ENCODE measurements at regions not wholly inside any gene's neighbourhood (a gene's known extent, or its start where the extent isn't known, plus 50 kb on each side); places are given as distances from the start of the nearest gene placed in this dataset.

DNA sequence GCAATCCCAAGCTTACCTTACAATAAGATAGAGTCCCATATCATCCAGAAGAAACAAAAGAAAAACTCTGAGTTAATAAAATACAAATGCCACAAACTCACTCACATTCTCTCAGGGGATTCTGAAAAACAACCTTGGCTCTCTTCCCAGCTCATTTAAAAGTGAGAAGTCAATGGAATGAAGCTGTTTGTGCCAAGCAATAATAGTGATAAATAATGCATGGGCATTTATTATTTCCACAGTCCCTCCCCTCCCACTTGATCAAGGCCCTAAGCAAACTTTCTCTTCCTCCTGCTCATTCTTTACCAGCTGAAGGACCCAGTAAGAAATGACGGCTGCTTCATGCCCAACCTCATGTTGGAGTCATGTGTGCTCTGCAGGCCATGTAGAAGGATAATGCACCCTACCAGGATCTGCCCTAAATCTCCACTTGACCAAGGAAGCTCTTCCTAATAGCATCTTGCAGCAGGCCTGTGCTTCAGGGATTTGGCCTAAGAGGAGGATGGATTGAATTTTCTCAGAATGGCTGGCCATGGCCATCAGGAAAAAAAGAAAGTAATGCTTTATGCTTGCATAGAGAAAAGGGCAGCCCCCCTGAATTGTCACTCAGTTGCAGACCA is 451.3 kb downstream of the GPAM start:
- DNase-seq (ENCODE audit: low spot score): no peak
- Mint-ChIP-seq H3K27me3 (ENCODE audit: low read depth) (no peaks in the 10 kb centered on the region), H3K4me1 (ENCODE audit: low read depth) (no peaks in the 10 kb centered on the region), H3K27ac (no peak overlapping the region), H3K9me3 (no peaks in the 10 kb centered on the region), H3K36me3 (ENCODE audit: low read depth) (no peaks in the 10 kb centered on the region), H3K4me3 (ENCODE audit: low read depth) (no peak overlapping the region)
- intact Hi-C loops (cut with micrococcal nuclease): no loop called here

DNA sequence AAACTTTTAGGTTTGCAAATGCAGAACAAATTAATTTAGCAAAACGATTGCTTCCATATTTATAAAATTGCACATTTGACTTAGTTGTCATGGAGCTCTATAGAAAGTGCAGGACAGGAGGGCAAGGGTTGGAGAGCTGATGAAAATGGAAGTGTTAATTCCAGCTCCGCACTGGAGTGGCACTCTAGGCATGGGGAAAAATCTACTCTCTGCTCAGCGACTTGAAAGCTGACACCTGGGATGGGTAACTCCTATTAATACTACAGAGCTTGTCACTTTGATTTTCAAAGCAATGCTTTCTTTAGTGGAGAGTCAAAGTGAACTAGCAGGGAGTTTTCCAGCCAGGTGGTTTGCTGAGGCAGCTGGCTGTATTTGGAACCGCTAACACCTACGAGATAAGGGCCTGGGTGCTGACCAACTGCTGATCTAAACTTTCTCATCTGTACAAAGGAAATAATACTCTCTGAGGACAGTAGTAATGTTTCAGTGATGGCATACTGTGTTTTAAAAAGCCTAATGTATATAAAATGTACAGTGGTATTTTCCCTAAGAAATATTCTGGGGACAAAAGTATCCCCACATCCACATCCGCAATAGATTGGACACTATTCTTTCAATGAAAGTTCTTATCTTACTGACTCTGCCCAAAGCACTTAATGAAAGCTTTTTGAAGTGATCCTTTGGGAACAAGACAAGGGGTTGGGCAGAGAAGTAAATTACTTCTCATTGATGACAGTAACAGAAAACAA is 444.3 kb downstream of the GPAM start:
- H3K27me3 Mint-ChIP-seq (ENCODE audit: low read depth): no peaks in the 10 kb centered on the region
- intact Hi-C loops (cut with micrococcal nuclease): no loop called here

DNA sequence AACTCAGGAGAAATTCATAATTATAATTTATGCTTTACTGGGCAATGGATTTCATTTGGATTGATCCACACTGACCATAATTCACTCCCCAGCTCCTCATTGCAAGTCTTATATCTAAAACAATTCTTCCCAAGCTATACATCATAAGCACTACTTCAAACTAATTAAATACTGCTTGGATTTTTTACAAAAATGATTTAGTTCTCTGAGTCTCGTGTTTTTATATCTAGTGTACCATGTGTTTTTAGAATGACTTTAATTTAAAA is 443.8 kb downstream of the GPAM start:
- intact Hi-C loops (cut with micrococcal nuclease): no loop called here
- Mint-ChIP-seq H3K9me3 (no peaks in the 10 kb centered on the region), H3K4me1 (ENCODE audit: low read depth) (no peaks in the 10 kb centered on the region), H3K36me3 (ENCODE audit: low read depth) (no peaks in the 10 kb centered on the region), H3K27me3 (ENCODE audit: low read depth) (no peaks in the 10 kb centered on the region), H3K27ac (no peak overlapping the region), H3K4me3 (ENCODE audit: low read depth) (no peak overlapping the region)
- DNase-seq (ENCODE audit: low spot score): no peak

More for the DNA sequence above, 444.3 kb downstream of the GPAM start:
- Mint-ChIP-seq H3K27ac (no peak overlapping the region), H3K4me1 (ENCODE audit: low read depth) (no peaks in the 10 kb centered on the region), H3K36me3 (ENCODE audit: low read depth) (no peaks in the 10 kb centered on the region), H3K9me3 (no peaks in the 10 kb centered on the region), H3K4me3 (ENCODE audit: low read depth) (no peak overlapping the region)
- no peak for DNase-seq (ENCODE audit: low spot score)

DNA sequence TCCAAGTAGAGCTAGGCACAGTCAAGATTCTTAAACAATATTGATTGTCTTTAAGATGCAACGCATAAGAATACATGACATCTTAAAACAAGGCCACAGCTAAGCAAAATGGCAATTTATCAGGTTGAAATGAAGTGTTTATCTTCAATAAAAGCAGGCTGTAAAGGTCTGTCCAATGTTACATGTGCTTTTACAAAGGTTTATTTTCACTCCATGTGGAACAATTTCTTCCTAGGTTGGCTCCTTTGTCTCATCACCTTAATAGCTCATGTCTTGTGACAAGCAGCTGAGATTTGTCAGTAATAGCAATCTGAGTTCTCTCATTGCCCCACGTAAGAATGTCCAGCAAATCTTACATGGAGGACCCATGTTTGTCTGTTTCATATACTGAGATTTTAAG is 437.6 kb downstream of the GPAM start:
- H3K27me3 Mint-ChIP-seq (ENCODE audit: low read depth): no peaks in the 10 kb centered on the region
- no peaks in the 10 kb centered on the region for H3K4me1 Mint-ChIP-seq (ENCODE audit: low read depth)
- H3K27ac Mint-ChIP-seq: no peak overlapping the region
- H3K36me3 Mint-ChIP-seq (ENCODE audit: low read depth): no peaks in the 10 kb centered on the region
- no peak overlapping the region for H3K4me3 Mint-ChIP-seq (ENCODE audit: low read depth)
- DNase-seq (ENCODE audit: low spot score): no peak
- intact Hi-C loops (cut with micrococcal nuclease): no loop called here
- H3K9me3 Mint-ChIP-seq: no peaks in the 10 kb centered on the region

DNA sequence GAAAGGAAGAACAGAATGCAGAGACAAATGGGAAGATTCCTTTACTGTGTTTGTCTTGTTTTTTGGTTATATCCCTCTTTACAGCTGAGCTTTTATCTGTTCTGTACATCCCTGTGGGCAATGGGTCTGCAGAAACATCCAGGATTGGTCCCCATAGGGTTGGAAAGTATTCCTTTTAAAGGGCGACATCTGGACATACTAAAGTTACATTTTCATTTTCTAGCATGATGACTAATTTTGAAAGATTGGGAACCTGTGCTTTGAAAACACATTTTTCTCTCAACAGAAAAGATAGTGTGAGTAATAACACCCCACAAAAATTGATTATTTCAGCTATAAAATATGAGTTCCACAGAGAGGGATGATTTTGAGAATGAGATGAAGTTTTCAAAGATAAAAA is 435.8 kb downstream of the GPAM start:
- H3K4me3 Mint-ChIP-seq (ENCODE audit: low read depth): no peak overlapping the region
- H3K4me1 Mint-ChIP-seq (ENCODE audit: low read depth): no peaks in the 10 kb centered on the region
- no peaks in the 10 kb centered on the region for H3K27me3 Mint-ChIP-seq (ENCODE audit: low read depth)
- no peaks in the 10 kb centered on the region for H3K9me3 Mint-ChIP-seq
- H3K36me3 Mint-ChIP-seq (ENCODE audit: low read depth): no peaks in the 10 kb centered on the region
- no peak for DNase-seq (ENCODE audit: low spot score)
- intact Hi-C loops (cut with micrococcal nuclease): no loop called here
- H3K27ac Mint-ChIP-seq: no peak overlapping the region

DNA sequence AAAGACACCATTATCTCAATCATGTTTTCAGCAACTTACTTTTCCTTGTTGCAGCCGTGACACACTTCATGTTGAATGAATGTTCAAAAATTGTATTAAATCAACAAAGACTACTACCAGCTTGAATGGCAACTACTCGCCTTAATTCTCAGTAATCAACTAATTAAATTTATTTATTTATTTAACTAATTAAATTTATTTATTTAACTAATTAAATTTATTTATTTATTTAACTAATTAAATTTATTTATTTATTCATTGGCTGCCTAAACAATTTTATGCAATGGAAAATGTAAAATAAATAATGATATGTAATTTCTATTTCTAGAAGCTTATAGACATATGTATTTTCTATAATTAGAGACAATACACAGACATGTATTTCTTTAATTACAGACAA is 435.4 kb downstream of the GPAM start:
- Mint-ChIP-seq H3K27ac (no peak overlapping the region), H3K27me3 (ENCODE audit: low read depth) (no peaks in the 10 kb centered on the region), H3K36me3 (ENCODE audit: low read depth) (no peaks in the 10 kb centered on the region), H3K9me3 (no peaks in the 10 kb centered on the region), H3K4me3 (ENCODE audit: low read depth) (no peak overlapping the region), H3K4me1 (ENCODE audit: low read depth) (no peaks in the 10 kb centered on the region)
- DNase-seq (ENCODE audit: low spot score): no peak
- intact Hi-C loops (cut with micrococcal nuclease): no loop called here

DNA sequence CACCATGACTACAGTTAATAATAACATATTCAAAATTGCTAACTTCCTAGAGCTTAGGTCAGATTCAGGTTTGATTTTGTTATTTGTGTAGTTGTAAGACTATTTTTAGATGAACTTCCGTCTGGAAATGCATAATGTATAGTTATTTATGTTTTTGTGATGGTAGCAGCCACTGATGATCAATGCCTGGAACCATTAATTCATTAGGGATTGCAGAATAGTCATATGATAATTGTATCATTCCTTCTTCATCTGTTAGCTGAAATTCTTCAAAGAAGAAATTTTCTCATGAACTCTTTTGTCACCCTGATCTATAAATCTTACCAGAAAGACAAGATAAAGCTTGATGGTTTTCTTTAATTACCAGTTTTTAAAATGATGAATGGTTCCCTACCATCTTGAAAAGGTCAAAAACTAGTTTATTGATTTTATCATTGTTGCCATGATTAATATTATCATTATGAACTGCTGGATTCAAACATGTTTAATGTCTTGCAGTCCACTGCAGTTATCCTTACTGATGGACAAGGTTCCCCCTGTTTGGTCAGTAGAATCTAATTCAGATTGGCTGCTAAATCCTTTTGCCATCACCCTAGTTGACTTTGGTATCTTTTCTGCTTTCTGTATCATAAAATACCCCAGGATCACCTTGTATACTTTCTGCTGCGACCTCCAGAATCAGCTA is 433.3 kb downstream of the GPAM start:
- Mint-ChIP-seq H3K27me3 (ENCODE audit: low read depth) (no peaks in the 10 kb centered on the region), H3K36me3 (ENCODE audit: low read depth) (no peaks in the 10 kb centered on the region), H3K4me3 (ENCODE audit: low read depth) (no peak overlapping the region), H3K9me3 (no peaks in the 10 kb centered on the region), H3K27ac (no peak overlapping the region), H3K4me1 (ENCODE audit: low read depth) (no peaks in the 10 kb centered on the region)
- intact Hi-C loops (cut with micrococcal nuclease): no loop called here
- DNase-seq (ENCODE audit: low spot score): no peak

DNA sequence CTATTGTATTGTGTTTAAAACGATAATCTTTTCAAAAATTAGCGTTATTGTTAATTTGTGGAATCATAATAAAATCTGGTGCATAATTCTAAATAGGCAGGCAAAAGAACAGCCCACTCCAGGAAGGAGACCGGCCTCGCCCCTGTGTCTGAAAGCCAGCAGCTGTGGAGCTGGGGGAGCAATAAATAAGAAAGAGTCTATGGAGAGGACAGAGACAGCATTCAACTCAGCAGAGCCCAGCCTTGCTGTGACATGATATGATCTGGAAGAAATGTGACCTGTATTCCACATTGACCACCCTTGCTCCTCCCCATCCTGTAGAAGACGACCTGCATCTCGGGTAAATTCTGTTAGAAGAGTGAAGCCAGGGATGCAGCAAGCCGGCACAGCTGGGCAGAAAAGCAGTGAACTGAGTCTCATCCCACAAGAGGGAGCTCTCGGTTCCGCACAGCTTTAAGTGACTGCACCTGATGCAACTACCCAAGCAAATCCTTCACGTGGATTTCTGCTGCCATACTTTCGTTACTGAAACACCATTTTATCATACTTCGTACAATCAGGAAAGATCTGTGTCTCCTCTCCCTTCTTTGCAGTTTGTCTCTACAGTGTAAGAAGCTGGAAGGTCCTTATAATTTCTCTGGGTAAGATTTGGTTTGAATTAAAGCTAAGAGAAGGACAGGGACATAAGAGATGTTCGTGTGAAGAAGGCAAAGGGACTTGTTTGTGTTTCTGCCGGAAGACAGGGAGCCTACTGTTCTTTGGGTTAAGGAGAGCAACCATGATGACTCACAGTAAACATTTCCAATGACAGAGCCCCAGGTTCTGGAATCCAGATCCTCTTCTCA is 427.1 kb downstream of the GPAM start:
- peaks cover 1% of the 10 kb centered on the region for H3K4me1 Mint-ChIP-seq (ENCODE audit: low read depth)
- no peak overlapping the region for H3K27ac Mint-ChIP-seq
- DNase-seq (ENCODE audit: low spot score): no peak
- no peak overlapping the region for H3K4me3 Mint-ChIP-seq (ENCODE audit: low read depth)
- no peaks in the 10 kb centered on the region for H3K27me3 Mint-ChIP-seq (ENCODE audit: low read depth)
- H3K9me3 Mint-ChIP-seq: no peaks in the 10 kb centered on the region
- intact Hi-C loops (cut with micrococcal nuclease): no loop called here
- no peaks in the 10 kb centered on the region for H3K36me3 Mint-ChIP-seq (ENCODE audit: low read depth)

DNA sequence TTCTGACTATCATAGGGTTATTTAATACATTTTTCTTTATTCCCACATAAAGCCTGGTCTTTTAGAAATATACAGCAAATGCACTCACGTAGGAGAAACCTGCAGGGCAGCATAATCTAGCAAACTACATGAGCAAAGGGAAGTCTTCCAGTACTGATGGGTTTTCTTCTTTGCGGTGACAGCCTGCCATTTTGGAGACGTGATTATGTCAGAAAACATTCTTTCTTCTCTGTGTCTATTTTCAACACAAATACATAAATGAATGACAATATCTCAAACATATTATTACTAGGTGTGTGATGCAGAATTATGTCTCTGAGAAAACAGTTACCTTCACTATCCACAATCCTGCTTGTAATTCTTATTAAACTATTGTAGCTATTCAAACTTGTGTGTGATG is 425.0 kb downstream of the GPAM start:
- Mint-ChIP-seq H3K36me3 (ENCODE audit: low read depth) (no peaks in the 10 kb centered on the region), H3K27me3 (ENCODE audit: low read depth) (no peaks in the 10 kb centered on the region), H3K27ac (no peak overlapping the region), H3K4me1 (ENCODE audit: low read depth) (peaks cover 1% of the 10 kb centered on the region), H3K9me3 (no peaks in the 10 kb centered on the region), H3K4me3 (ENCODE audit: low read depth) (no peak overlapping the region)
- intact Hi-C loops (cut with micrococcal nuclease): no loop called here
- DNase-seq (ENCODE audit: low spot score): no peak

DNA sequence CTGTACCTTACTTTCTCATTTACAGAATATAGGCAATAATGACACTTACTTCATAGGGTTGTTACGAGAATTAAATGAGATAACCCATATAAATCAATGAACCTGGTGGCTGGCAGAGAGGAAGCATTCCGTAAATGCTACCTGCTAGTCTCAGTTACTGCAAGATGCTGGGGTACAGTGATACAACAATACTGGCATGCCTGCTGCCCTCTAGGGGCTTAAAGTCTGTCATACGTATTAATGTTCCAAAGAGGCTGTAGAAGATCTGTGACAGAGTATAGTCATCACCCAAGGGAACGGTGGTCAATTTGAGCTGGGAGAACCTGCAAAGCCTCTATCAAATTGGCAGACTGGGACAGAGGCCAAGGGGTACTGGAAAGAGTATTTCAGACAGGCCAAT is 421.5 kb downstream of the GPAM start:
- no peak for DNase-seq (ENCODE audit: low spot score)
- no peak overlapping the region for H3K4me3 Mint-ChIP-seq (ENCODE audit: low read depth)
- H3K27me3 Mint-ChIP-seq (ENCODE audit: low read depth): no peaks in the 10 kb centered on the region
- no peak overlapping the region for H3K27ac Mint-ChIP-seq
- H3K4me1 Mint-ChIP-seq (ENCODE audit: low read depth): no peaks in the 10 kb centered on the region
- no peaks in the 10 kb centered on the region for H3K9me3 Mint-ChIP-seq
- intact Hi-C loops (cut with micrococcal nuclease): no loop called here
- no peaks in the 10 kb centered on the region for H3K36me3 Mint-ChIP-seq (ENCODE audit: low read depth)

DNA sequence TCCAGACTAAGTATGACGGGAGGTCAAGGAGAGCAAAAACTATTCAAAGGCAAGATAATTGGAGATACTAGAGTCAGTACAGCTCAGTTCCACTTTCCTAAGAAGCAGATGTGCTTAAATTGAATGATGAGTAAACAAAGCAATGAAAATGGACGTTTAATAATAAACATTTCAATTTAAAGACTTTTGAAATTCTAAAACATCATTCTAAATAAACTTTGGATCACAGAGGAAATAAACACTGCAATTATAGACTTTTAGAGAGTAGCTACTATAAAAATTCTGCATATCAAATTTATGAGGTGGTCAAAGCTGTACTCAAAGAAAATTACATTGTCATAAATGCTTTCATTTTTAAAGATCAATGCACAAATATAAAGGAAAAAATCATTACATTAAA is 418.3 kb downstream of the GPAM start:
- Mint-ChIP-seq H3K27me3 (ENCODE audit: low read depth) (no peaks in the 10 kb centered on the region), H3K4me1 (ENCODE audit: low read depth) (no peaks in the 10 kb centered on the region), H3K27ac (no peak overlapping the region), H3K36me3 (ENCODE audit: low read depth) (no peaks in the 10 kb centered on the region), H3K9me3 (no peaks in the 10 kb centered on the region), H3K4me3 (ENCODE audit: low read depth) (no peak overlapping the region)
- DNase-seq (ENCODE audit: low spot score): no peak
- intact Hi-C loops (cut with micrococcal nuclease): no loop called here

DNA sequence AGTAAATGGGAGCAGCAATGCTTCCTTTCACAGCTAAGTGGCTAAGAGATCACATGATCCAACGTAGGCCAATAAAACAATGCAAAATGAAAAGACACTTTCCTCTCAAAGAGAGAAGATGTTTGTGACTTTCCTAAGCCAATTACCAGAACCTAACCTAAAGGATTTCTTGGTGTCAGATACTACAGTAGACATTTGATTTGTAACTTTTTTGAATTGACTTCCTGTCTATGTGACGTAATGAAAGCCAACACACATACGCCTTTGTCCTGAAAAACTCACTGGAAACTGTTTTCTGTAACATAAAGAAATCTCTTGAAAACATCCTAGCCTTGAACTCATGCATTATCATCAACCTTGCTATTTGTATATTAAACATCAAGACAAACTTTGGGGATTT is 417.1 kb downstream of the GPAM start:
- no peaks in the 10 kb centered on the region for H3K4me1 Mint-ChIP-seq (ENCODE audit: low read depth)
- no peaks in the 10 kb centered on the region for H3K9me3 Mint-ChIP-seq
- intact Hi-C loops (cut with micrococcal nuclease): no loop called here
- H3K4me3 Mint-ChIP-seq (ENCODE audit: low read depth): no peak overlapping the region
- no peaks in the 10 kb centered on the region for H3K27me3 Mint-ChIP-seq (ENCODE audit: low read depth)
- no peaks in the 10 kb centered on the region for H3K36me3 Mint-ChIP-seq (ENCODE audit: low read depth)
- DNase-seq (ENCODE audit: low spot score): no peak
- H3K27ac Mint-ChIP-seq: no peak overlapping the region

DNA sequence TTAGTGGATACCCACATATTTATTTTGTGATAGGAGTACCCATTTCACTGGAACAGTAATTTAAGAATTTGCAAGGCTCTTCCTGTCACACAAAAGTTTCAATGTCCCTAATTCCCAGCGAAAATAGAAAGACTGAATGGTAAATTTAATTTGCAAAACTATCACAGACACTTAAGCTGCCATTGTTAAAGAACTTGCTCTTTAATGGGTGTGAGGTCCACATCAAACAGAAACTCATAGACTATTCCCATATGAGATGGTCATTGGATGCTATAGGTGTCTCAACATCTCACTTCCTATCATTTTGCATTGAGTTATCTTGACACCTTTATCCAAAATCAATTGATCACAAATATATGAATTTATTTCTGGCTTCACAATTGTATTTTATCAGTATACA is 415.9 kb downstream of the GPAM start:
- intact Hi-C loops (cut with micrococcal nuclease): no loop called here
- no peak overlapping the region for H3K27ac Mint-ChIP-seq
- H3K27me3 Mint-ChIP-seq (ENCODE audit: low read depth): no peaks in the 10 kb centered on the region
- no peak overlapping the region for H3K4me3 Mint-ChIP-seq (ENCODE audit: low read depth)
- no peaks in the 10 kb centered on the region for H3K36me3 Mint-ChIP-seq (ENCODE audit: low read depth)
- no peak for DNase-seq (ENCODE audit: low spot score)
- H3K4me1 Mint-ChIP-seq (ENCODE audit: low read depth): no peaks in the 10 kb centered on the region
- no peaks in the 10 kb centered on the region for H3K9me3 Mint-ChIP-seq

Measured in activated T-helper 2 cell treated with anti-CD3 and anti-CD28 coated beads, Interferon-gamma antibody, Interleukin-2, Interleukin-4, amounts not matched to agents 10 μg/mL and 5 μg/mL and 100 μg/mL, durations not matched to agents 14 hours and 24 hours and 36 hours (primary cell).